ENCODE measurements at regions not wholly inside any gene's neighbourhood (a gene's known extent, or its start where the extent isn't known, plus 50 kb on each side); places are given as distances from the start of the nearest gene placed in this dataset.

- no peak for TF ChIP-seq CTCF (conservative IDR thresholded peaks at IDR 0.05; ENCODE audit: control insufficient read depth, insufficient read depth, low read depth, low read length)
- H3K4me3 ChIP-seq (ENCODE audit: control insufficient read depth, low read depth, low read length), result no peak overlapping the region
- DNase-seq (ENCODE audit: low read depth), result no peak
Observed at GRCh38 chr4:57591073-57591472, 480.9 kb upstream of the IGFBP7 start.

- no peak overlapping the region for H3K4me3 ChIP-seq (ENCODE audit: control insufficient read depth, low read depth, low read length)
- DNase-seq (ENCODE audit: low read depth), result no peak
- TF ChIP-seq CTCF (conservative IDR thresholded peaks at IDR 0.05; ENCODE audit: control insufficient read depth, insufficient read depth, low read depth, low read length), result no peak
Observed at GRCh38 chr4:57588557-57588956, 478.4 kb upstream of the IGFBP7 start.

- no peak overlapping the region for H3K4me3 ChIP-seq (ENCODE audit: control insufficient read depth, low read depth, low read length)
- TF ChIP-seq CTCF (conservative IDR thresholded peaks at IDR 0.05; ENCODE audit: control insufficient read depth, insufficient read depth, low read depth, low read length), result no peak
- no peak for DNase-seq (ENCODE audit: low read depth)
Observed at GRCh38 chr4:57580710-57581599, 470.8 kb upstream of the IGFBP7 start.

- no peak for TF ChIP-seq CTCF (conservative IDR thresholded peaks at IDR 0.05; ENCODE audit: control insufficient read depth, insufficient read depth, low read depth, low read length)
- no peak for DNase-seq (ENCODE audit: low read depth)
- H3K4me3 ChIP-seq (ENCODE audit: control insufficient read depth, low read depth, low read length), result no peak overlapping the region
Observed at GRCh38 chr4:57575426-57575825, 465.2 kb upstream of the IGFBP7 start.

GRCh38 chr4:57554556-57555092 lies 444.4 kb upstream of the IGFBP7 start:
- no peak overlapping the region for H3K4me3 ChIP-seq (ENCODE audit: control insufficient read depth, low read depth, low read length)
- TF ChIP-seq CTCF (conservative IDR thresholded peaks at IDR 0.05; ENCODE audit: control insufficient read depth, insufficient read depth, low read depth, low read length), result no peak
- DNase-seq (ENCODE audit: low read depth), result no peak

- no peak for DNase-seq (ENCODE audit: low read depth)
- no peak overlapping the region for H3K4me3 ChIP-seq (ENCODE audit: control insufficient read depth, low read depth, low read length)
- TF ChIP-seq CTCF (conservative IDR thresholded peaks at IDR 0.05; ENCODE audit: control insufficient read depth, insufficient read depth, low read depth, low read length), result no peak
Observed at GRCh38 chr4:57553728-57554127, 443.5 kb upstream of the IGFBP7 start.
